Lung (tissue), 11 donors: ENCODE measurements at regions not wholly inside any gene's neighbourhood (a gene's known extent, or its start where the extent isn't known, plus 50 kb on each side); places are given as distances from the start of the nearest gene placed in this dataset.

Experiments used
- ATAC-seq: fragments of 200-7000 bp; cut with Tn5 transposase; one replicate; pipeline ENCODE4 v1.9.1; 2020; ENCODE audit warnings: moderate number of reproducible peaks; ENCODE audit not compliant: insufficient read depth, low FRiP score
- DNase-seq, 3 donors: peaks; one replicate each; pipeline ENCODE4 v3.0.0-alpha.2; 2013 to 2017
- H3K27ac ChIP-seq, 2 donors: one replicate each; pipeline ENCODE4 v1.5.1; 2013; ENCODE audit warnings: mild to moderate bottlenecking in 2 of 2, moderate library complexity in 2 of 2, control low read depth in 1 of 2, inconsistent platforms in 1 of 2, low read depth in 1 of 2, low read length in 1 of 2
- H3K27me3 ChIP-seq, 3 donors: one replicate each; pipeline ENCODE4 v1.5.1; 2013; ENCODE audit warnings: low read length in 2 of 3; ENCODE audit not compliant: control insufficient read depth in 3 of 3, insufficient read depth in 3 of 3
- H3K36me3 ChIP-seq, 4 donors: one replicate each; pipeline ENCODE4 v1.5.1; 2013; ENCODE audit warnings: low read length in 4 of 4, mild to moderate bottlenecking in 1 of 4, moderate library complexity in 1 of 4; ENCODE audit not compliant: control insufficient read depth in 4 of 4, insufficient read depth in 4 of 4
- H3K4me1 ChIP-seq, 5 donors: one replicate each; pipeline ENCODE4 v1.5.1; 2013; ENCODE audit warnings: low read length in 5 of 5, mild to moderate bottlenecking in 2 of 5, moderate library complexity in 1 of 5; ENCODE audit not compliant: control insufficient read depth in 5 of 5, insufficient read depth in 5 of 5
- H3K4me3 ChIP-seq: one replicate; pipeline ENCODE4 v1.5.1; 2013; ENCODE audit warnings: mild to moderate bottlenecking, control low read depth, moderate library complexity
- H3K9ac ChIP-seq, 2 donors: one replicate each; pipeline ENCODE4 v1.5.1; 2013; ENCODE audit warnings: low read length in 2 of 2, control low read depth in 1 of 2; ENCODE audit not compliant: insufficient read depth in 1 of 2
- H3K9me3 ChIP-seq, 4 donors: one replicate each; pipeline ENCODE4 v1.5.1; 2013; ENCODE audit warnings: low read length in 3 of 4, mild to moderate bottlenecking in 1 of 4, moderate library complexity in 1 of 4; ENCODE audit not compliant: control insufficient read depth in 4 of 4, insufficient read depth in 3 of 4
- WGBS, 2 donors: extraction: QIAGEN DNeasy Blood & Tissue Kit; methylation state at CpG; one replicate each; pipeline ENCODE4 v1.1.7; 2013; 5-methylcytosine and 5-hydroxymethylcytosine counted together
- TF ChIP-seq, protein P1 (sequence below): IDR thresholded peaks from 2 replicates; pipeline ENCODE4 v1.5.1; 2012; ENCODE audit warnings: mild to moderate bottlenecking; ENCODE audit errors: control extremely low read depth, extremely low read depth
- donor health status: control.
- donor health status: control.
- donor health status: Bipolar disorder and iron deficiency.
- donor health status: healthy.
- donor health status: DM: yes; HTN: yes; CAD: no.

- Histone ChIP-seq H3K27me3 (no peaks in the 10 kb centered on the region), H3K9me3 (peaks cover 0 to 3% (median 0%) of the 10 kb centered on the region in 4 donors), H3K9ac (no peak overlapping the region), H3K36me3 (no peaks in the 10 kb centered on the region), H3K4me3 (no peak overlapping the region), H3K4me1 (peaks cover 0 to 12% (median 0%) of the 10 kb centered on the region in 5 donors), H3K27ac (no peak overlapping the region)
- no peak for ATAC-seq
- peak; percentile 66 to 81 (median 74) for DNase-seq
- 14 to 19% methylated on average over 4 of the region's 4 CpGs for WGBS, 2 donors
- TF ChIP-seq, protein P1, sequence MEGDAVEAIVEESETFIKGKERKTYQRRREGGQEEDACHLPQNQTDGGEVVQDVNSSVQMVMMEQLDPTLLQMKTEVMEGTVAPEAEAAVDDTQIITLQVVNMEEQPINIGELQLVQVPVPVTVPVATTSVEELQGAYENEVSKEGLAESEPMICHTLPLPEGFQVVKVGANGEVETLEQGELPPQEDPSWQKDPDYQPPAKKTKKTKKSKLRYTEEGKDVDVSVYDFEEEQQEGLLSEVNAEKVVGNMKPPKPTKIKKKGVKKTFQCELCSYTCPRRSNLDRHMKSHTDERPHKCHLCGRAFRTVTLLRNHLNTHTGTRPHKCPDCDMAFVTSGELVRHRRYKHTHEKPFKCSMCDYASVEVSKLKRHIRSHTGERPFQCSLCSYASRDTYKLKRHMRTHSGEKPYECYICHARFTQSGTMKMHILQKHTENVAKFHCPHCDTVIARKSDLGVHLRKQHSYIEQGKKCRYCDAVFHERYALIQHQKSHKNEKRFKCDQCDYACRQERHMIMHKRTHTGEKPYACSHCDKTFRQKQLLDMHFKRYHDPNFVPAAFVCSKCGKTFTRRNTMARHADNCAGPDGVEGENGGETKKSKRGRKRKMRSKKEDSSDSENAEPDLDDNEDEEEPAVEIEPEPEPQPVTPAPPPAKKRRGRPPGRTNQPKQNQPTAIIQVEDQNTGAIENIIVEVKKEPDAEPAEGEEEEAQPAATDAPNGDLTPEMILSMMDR: no peak
Measured at GRCh38 chr2:41836948-41837347, 210.9 kb upstream of the PKDCC start.

DNA sequence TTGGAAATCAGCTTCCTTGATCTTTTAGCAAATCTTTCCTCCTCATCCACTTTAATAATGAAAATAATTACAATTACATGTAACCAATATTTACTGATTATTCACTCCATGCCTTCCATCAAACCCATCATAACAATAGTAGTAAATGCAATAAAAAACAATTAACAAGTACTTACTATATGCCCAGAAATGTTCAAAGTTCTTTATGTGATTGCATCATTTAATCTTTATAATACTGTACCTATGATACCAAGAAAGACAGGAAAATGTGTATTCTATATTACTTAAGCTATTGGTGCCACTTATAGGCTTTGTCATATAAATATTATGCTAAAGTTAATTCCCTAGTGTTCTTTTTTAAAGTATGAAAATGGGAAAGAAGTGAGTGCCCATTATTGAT is 210.2 kb upstream of the PKDCC start:
- peaks cover 0 to 3% (median 0%) of the 10 kb centered on the region in 4 donors for H3K9me3 ChIP-seq
- H3K27ac ChIP-seq: no peak overlapping the region

DNA sequence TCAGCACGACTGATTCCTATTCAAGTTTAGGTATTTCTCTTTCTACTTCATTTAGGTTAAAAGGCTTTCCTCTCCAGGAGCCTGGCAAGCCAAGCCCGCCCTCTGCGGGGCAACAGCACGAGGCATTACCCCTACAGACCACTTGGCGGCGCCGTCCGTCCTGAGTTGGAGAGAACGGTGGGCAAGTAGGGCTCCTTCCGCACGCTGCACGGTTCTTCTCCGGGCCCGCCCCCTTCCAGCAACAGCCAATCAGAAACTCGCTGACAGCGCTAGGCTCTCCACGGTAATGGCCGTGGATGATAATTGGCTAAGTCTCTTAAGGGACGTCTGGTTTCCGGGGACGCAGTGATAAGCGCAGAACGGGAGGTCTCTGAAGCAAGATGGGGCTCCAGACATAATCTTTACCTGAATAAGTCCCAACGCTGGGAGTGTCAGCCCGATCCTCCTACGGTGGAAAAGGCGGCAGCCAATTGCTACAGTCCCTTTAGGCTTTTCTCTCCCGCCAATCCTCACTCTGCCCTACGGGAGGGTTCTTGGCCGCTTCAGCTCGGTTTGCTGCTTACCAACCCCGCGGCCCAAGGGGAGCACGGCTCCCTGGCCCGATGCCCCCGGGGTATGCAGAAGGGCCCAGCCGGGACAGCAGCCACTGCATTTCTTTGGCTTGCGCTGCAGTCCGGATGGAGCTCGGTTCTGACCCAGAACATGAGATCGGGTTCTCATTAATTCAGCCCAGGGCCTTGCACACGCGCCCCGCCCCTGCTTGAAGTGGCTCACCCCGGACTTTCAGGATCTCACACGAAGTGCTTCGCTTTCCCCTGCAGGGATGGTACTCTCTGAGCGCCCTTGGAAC is 206.9 kb upstream of the PKDCC start:
- TF ChIP-seq, protein P1: peak; percentile 98
- ATAC-seq: peak; percentile 98
- no peaks in the 10 kb centered on the region for H3K27me3 ChIP-seq
- peaks cover 0 to 12% (median 0%) of the 10 kb centered on the region in 5 donors for H3K4me1 ChIP-seq
- H3K9me3 ChIP-seq: peaks cover 0 to 3% (median 0%) of the 10 kb centered on the region in 4 donors
- 1 to 2% methylated on average over 48 of the region's 48 CpGs for WGBS, 2 donors
- H3K9ac ChIP-seq: peak overlapping the region; percentile 71 to 92
- DNase-seq: peak; percentile 98
- H3K27ac ChIP-seq: peak overlapping the region; percentile 43 to 72
- peak overlapping the region; percentile 53 for H3K4me3 ChIP-seq
- no peaks in the 10 kb centered on the region for H3K36me3 ChIP-seq

More for the DNA sequence above, 210.2 kb upstream of the PKDCC start:
- ATAC-seq: no peak
- no peak overlapping the region for H3K4me3 ChIP-seq
- H3K36me3 ChIP-seq: no peaks in the 10 kb centered on the region
- no peak overlapping the region for H3K9ac ChIP-seq
- no peak for DNase-seq
- TF ChIP-seq, protein P1: no peak
- peaks cover 0 to 12% (median 0%) of the 10 kb centered on the region in 5 donors for H3K4me1 ChIP-seq
- no peaks in the 10 kb centered on the region for H3K27me3 ChIP-seq
